ENCODE measurements at regions not wholly inside any gene's neighbourhood (a gene's known extent, or its start where the extent isn't known, plus 50 kb on each side); places are given as distances from the start of the nearest gene placed in this dataset.
"Not testable (repeated sequence)": the region's sequence is repeated elsewhere in the genome, so short reads cannot be mapped to it uniquely, and the experiment has no call there.

DNA sequence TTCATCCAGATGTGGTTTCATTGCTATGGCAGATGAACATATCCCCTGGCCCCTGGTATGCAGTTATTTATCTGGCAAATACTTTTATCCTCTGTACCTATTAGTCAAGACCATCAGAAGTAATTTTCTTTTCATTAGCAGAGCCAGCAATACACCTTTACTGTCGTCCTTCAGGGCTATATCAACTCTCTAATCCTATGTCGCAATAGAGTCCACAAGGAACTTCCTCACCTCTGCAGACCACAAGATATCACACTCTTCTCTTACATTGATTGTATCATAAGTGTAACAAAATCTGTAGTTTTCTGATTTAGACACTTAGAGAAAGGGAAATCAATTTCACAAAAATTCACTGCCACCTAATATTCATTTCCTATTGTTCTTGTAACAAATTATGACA, 252.9 kb upstream of the DCC start:
- DNase-seq, result no peak

DNA sequence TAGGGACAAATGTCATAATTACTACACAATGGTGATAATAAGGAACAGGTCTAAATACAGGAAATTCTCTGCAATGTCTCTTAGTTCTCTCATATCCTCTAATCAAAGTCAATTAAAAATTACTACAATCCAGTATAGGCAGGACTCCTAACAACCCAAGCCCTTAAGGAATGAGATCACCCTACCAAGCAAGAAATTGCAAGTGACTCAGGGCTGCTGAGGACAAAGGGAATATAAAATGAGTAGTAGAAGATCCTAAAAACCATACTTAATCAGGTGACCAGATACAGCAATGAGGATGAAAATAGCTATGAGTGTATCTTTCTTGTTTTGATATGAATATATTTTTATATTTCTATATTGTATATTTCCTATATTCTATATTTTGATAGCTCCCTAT, 250.0 kb upstream of the DCC start:
- DNase-seq, result no peak

DNA sequence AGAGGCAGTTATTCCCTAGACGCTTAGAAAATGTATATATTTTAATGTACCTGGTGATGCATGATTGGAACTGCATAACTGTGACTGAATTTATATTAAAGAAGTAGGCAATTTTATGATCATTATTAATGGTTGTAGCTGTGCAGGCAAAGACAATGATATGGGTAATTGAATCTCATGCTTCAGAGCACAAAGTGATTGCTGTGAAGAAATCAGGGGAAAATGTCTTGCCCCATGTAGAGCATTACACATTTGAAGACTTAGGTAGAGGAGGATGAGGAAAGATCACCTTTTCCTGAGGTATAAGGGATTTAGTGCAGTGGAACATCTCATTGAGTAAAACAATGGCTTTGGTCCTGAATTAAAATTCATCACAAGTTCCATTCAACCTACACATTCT, 246.8 kb upstream of the DCC start:
- no peak for DNase-seq

DNA sequence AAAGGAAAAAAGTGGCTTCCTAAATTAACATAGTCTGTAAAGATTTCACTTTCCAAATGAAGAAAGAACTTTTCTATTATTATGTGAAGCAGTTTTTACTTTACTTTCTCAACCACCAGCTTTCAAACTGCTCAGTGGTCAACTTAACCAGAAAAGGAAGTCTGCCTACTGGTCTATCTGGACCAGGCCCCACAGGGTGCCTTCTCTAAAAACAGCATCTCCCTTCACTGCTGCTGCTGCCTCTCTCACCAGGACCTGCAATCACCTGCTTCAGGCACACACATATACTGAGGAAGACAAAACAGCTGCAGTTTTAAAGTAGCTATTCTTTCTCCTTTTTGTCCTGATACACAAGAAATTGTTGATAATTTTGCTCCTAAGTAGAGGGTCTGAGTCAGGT, 221.3 kb upstream of the DCC start:
- DNase-seq, result no peak

DNA sequence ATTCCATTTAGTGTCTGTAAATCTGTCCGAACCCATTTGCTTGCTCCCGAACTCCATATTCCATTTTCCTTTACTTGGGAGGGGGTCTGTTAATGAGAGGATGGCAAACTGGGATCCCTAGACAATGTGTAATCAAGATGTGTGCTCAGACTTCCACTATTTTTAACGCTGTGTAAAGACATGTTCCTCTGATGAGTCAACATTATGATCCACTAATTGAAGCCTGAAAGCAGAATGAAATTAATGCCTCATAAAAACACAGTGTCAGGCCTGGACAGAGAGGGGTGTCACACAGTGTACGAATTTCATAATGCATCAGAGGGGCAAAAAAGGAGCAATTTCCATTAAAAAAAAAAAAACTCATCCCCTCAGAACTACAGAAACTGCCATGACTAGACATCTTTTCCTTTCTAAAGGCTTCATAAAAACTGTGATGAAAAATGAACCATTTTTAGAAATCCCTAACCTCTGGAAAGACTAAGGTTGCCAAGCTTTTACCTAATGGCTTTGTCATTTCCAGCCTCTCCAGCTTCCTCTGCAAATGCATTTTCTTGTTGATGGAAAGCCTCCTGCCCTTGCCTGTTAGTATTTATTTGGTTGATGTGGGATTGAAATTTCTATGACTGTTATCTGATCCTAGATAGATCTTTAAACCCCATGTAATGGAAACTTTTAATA, 209.2 kb upstream of the DCC start:
- DNase-seq, result no peak

DNA sequence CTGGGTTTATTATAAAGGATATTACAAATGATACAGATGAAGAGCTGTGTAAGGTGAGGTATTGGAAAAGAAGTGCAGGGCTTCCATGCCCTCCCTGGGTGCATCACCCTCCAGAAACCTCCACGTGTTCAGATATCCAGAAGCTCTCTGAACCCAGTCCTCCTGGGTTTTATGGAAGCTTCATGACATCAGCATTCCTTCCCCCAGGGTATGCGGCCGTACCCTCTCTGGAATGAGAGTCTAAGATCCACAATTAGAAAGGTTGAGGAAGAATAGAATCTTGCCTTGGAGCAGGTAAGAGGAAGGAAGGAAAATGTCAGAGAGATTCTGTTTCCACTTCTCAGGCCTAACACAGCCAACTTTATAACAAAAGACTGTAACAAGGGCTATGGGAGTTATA, 208.2 kb upstream of the DCC start:
- DNase-seq, result no peak

DNA sequence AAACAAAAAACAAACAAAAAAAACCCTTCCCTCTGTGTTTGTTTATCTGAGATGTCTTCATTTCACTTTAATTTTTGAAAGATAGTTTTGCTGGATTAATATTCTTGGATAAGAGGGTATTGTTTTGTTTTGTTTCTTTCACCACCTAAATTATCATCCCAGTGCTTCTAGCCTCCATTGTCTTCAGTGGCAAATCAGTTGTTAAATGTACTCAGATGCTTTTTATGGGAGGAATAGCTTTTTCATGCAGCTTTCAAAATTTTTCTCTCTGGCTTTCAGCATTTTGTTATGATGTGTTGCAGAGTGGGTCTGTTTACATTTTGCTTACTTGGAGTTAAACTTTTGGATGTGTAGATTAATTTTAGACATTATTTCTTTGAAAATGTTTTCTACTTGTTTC, 203.5 kb upstream of the DCC start:
- no peak for DNase-seq

DNA sequence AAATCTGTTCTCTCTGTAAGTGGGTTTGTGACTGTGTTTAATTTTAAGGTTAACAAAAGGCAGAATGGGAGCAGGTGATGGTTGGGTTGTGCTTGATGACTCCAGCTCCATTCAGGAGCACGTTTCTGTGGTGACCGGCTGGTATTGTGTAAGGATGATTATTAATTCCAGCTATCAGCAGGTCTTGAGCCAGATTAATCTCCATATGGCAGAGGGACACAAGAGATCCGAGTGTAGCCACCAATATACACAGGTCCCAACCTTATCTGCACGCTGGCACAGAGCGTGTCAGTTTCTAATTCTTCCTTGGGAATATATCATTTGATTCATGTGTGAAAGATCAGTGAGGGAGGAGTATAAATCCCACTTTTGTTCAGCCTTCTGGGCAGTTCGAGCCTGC, 199.0 kb upstream of the DCC start:
- DNase-seq, result no peak

DNA sequence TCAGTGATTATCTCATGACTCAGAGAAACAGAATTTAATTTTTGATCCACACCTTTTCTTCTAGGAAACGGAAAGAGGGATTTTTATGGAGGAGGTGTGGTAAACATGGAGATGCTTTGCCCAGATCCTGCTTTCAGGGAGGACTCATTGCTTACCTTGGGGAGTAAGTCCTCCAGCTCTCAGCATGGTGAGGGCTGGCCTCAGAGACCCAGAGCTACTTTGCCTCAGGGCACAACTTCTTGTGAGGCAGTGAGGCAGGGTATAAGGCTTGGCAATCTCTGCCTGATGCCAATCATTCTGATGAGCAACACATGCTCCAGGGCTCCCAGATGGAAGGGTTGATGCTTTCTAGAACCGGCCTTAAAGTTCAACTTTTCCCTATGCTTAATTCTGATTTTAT, 189.9 kb upstream of the DCC start:
- no peak for DNase-seq

DNA sequence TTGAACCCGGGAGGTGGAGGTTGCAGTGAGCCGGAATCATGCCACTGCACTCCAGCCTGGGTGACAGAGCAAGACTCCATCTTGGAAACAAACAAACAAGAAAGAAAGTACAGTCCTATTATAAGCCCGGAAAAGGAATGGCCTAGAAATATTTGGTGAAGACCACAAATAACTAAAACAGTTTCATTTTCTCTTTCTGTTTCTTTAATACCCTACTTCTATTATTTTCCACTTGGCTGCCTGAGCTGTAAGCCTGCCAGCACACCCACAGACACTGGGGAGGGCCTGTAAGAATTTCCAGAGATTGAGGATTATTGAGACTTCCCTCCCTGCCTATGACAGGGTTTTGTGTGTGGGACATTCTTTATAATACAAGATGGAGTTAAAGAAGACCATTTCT, 188.0 kb upstream of the DCC start:
- no peak for DNase-seq

DNA sequence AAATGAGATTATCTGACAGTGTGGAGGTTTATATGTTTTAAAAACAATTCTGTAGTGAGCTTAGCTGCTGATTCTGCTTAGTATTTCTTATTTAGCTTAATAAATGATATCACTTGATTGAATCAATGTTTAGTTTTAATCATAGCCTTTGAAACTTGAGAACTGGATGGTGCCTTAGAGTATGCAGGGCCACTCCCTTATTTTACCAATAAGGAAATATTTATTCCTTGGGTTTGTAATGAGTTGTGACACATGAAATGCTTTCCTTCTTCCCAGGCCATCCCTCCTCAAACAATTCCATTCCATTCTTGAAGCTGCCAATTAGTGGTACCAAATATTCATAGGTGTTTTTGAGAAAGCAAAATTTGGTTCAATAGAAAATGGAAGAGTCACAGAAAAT, 183.8 kb upstream of the DCC start:
- no peak for DNase-seq

DNA sequence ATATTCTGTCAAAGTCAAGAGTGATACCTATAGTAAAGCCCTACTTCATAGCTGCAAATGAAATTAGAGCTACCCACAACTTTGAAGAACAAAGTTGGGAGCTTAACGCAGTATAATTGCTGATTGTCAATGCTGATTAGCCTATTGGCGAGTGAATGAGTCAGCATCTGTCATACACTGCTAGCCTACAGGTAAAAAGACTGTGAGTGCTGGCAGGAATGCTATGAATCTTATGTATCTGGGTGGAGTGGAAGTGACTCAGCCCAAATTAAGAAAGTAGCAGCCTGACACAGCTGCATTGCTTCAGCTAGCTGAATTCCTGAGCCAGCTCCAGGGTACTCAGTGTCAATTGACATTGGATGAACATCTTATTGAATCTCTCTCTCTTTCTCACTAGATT, 179.4 kb upstream of the DCC start:
- no peak for DNase-seq

DNA sequence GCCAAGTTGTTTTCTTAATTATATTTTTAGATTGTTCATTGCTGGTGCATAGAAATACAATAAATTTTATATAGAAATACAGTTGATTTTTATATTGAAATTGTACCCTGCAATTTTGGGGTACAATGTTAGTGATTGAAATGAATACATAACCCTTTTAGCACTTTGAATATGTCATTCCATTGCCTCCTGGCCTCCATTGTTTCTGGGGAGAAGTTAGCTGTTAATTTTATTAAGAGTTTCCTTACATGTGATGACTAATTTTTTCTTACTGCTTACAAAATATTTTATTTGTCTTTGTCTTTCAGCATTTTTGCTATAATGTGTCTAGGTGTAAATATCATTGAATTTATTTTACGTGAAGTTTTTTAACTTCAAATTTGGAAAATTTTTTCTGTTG, 176.5 kb upstream of the DCC start:
- no peak for DNase-seq

DNA sequence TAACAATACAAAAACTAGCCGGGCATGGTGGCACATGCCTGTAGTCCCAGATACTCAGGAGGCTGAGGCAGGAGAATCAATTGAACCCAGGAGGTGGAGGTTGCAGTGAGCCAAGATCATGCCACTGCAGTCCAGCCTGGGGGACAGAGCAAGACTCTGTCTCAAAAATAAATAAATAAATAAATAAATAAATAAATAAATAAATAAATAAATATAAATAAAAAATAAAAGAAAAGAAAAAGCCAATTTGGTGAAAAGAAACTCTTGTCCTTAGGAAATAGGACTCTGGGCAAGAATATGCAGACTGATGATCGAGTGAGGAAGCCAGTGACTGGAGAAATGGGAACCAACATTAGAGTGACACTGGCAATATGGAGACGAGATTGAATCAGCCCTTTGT, 171.9 kb upstream of the DCC start:
- not testable (repeated sequence) for DNase-seq

DNA sequence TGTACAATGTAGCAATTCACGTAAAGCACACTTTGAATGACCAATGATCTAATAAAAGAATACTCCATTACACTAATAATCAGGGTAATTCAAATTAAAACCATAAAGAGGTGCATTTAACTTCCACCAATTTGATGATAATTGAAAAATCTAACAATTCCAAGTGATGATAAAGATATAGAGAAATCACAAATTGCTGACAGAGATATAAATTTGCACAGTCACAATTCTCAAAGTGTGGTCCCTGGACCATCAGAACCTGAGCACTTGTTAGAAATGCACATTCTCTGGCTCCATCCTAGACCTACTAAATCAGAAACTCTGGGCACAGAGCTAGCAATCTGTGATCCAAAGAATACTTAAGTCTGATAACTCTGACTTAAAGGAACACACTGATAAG, 165.8 kb upstream of the DCC start:
- no peak for DNase-seq

DNA sequence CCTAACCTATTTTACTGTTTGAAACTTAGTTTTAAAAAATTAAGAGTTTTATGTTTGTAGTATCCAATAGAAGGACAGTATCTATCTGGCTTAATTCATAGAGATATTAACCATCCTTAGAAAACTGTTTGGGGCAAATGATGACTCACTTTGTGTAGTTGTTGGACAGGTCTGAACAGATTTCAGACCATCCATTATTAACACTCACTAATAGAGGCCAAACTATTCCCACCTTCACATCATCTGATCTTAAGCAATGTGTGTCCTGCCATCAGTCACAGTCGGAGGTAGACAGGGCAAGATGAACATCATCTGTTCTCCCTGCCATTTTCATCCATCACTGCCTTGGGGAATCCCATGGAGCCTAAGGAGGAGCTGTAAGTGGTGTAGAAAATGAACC, 164.6 kb upstream of the DCC start:
- DNase-seq, result no peak

DNA sequence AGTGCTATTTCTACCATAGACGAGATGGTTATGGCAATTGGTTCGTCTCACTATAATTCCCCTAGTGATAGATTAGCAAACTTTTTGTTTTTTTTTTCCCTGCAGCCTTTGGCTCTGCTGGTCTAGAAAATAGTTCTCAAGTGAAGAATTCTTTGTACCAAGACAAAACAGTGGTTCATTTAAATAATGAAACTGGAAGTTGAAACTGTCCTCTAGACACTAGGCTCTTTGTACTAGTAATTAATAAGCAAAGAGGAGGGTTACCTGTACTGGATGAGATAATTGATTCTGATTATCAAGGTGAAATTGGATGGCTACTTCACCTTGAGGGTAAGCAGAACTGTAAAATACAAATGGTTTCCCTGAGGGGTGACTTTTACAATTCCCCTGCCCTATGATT, 156.9 kb upstream of the DCC start:
- no peak for DNase-seq

DNA sequence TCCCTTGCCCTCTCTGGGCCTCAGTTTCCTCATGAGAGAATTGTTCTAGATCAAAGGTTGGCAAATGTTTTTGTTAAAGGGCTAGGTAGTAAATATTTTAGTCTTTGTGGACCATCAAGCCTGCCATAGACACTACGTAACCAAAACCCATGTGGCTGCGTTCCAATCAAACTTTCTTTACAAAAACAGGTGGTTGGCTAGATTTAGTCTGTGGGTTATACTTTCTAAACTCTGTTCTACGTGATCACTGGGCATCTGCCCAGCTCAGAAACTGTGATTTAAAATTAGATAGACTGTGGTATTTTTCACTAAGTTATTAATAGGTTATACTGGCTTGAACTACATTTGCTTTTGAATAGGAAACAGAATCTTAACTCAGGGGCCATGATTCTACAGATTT, 149.8 kb upstream of the DCC start:
- no peak for DNase-seq

DNA sequence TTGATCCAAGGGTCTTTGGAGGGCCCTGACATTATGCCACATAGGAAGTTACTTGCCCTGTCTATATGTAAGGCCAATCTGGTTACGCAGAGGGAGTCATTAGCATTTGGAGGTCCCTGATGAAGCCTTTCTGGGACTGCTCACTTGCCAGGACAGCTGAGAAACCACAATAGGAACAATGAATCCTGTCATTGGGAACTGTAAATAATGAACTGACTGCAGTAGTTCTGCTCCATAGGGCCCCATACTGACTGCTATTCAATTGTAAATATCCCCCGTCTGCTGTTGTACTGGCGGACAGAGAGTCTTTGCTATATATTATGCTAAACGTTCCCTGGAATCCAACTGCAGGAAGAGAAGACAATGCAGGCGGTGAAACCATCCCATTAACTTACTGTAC, 149.4 kb upstream of the DCC start:
- DNase-seq, result no peak

DNA sequence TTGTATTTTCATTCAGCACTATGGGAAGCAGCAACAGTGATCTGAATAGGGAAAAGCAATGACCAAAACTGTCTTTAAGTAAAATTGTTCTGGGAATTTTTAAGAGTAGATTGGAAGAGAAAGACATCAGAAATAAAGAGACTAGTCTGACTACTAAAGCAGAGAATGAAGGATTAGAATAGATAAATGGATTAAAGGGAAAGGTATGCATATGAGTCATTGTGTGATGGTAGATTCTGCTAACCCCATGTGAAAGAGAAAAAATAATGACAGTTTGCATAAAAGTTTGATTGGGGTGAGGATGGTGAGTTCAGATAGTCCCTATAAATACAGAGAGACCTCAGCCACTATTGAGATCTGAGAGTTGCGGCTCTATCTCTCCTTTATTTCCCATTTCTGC, 139.6 kb upstream of the DCC start:
- no peak for DNase-seq

DNA sequence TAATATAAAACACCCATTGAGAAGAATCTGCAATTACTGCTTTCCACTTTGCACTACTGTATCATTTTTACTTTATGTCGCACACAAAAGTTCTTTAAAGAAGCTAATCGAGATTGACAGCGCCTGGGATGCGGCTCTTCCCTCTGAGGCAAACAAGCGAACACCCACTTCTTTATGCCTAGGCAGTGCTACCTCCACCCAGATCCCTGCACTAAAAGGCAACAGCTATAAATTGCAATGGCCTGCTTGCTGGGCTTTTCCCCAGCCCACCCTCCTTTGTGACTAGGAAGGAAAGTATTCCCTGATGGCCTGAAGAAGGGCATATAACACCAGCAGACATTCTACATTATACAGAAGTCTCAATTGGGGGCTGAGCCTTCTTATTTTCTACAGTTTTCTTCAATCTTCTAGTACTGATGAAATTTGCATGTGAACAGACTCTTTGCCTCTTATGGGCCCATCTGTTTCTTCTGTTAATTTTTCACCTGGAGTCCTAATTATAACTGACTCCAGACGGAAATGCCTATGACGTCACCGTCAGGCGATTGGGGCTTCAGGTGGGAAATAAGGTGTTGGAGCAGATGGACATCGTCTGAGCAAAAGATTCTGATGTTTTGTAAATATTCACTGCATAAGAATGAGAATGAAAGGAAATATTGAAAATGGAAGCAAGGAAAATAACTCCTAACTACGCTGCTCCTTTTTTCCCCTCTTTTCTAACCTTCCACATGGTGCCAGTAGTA, 138.9 kb upstream of the DCC start:
- no peak for DNase-seq

DNA sequence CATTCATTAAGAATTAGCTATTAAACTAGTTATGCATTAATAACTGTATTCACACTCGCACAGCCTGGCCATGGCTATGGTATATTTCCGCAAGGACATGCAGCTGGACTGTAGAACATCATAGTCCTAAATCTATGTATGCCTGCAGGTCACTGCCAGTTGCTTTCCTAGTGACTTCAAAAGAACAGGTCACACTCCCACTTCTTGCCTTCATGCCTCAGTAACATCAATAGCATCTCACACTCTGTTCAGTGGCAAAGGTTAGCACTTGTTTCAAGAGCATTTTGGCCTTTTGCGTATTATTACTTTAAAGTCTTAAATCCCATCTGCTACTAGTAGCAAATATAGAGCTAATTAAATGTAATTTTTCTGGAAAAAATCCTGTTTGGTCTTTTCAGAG, 131.4 kb upstream of the DCC start:
- DNase-seq, result no peak

DNA sequence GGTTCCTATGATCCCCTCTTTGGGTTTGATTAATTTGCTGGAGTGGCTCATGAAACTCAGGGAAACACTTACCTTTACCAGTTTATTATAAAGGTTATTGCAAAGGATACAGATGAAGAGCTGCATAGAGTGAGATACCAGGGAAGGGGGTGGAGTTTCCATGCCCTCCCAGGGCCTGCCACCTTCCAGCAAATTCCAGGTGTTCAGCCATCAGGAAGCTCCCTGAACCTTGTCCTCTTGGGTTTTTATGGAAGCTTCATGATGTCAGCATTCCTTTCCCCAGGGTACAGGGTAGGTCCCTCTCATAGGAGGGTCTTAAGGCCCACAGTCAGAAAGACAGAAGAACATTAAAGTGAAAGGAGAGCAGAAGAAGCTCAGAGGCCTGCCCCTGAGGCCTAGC, 123.9 kb upstream of the DCC start:
- DNase-seq, result no peak

DNA sequence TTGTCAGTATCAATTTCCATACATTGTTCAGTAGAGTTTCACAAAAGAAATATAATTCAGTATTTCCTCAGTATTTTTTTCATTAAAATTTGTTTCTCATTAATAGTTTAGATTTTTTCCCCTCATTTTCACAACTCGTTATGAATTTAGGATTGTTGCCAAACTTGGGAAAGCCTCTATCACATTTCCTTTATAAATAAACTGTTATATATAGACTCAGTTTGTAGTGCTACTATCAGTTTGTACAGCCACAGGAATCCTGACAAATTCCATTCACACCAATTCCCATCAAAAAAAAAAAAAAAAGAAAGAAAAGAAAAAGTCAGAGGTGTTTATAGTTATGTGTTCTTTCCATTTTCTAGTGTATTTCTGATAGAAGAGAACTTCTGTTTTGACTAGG, 123.3 kb upstream of the DCC start:
- DNase-seq, result no peak

DNA sequence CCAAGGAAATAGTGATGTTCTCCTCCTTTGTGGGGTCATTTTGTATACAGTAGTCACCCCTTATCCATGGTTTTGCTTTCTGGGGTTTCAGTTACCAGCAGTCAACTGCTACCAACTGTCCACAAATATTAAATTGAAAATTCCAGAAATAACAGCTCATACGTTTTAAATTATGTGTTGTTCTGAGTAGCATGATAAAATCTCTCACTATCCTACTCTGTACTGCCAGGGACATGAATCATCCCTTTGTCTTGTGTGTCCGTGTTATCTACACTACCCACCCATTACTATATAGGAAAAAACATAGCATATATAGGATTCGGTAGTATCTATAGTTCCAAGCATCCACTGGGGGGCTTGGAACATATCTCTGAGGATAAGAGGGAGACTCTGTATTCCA, 120.9 kb upstream of the DCC start:
- DNase-seq, result no peak

Data from inflammatory macrophage treated with lipopolysaccharide for 1 hour (primary cell).